GM23338 (cell line): ENCODE measurements at regions not wholly inside any gene's neighbourhood (a gene's known extent, or its start where the extent isn't known, plus 50 kb on each side); places are given as distances from the start of the nearest gene placed in this dataset.

Experiments used
- ATAC-seq: fragments of 200-7000 bp; cut with Tn5 transposase; 3 replicates; pipeline ENCODE4 v1.9.1; 2020
- DNase-seq: peaks from one replicate; pipeline ENCODE4 v3.0.0-alpha.2; 2015; ENCODE audit warnings: low spot score
- H2AFZ ChIP-seq: fragments of 200-600 bp; sonication (generic); 2 replicates; pipeline ENCODE4 v1.8.0; 2016; ENCODE audit warnings: antibody characterized with exemption, mild to moderate bottlenecking, moderate library complexity
- H3F3A ChIP-seq: fragments of 200-600 bp; sonication (generic); replicated peaks from 2 replicates; pipeline ENCODE4 v1.8.0; 2017; ENCODE audit warnings: antibody characterized with exemption, mixed run types, low read depth
- H3K27ac ChIP-seq: fragments of 200-600 bp; sonication (generic); 2 replicates; pipeline ENCODE4 v1.6.1; 2016; ENCODE audit warnings: low read depth
- H3K27me3 ChIP-seq: fragments of 200-600 bp; sonication (generic); 2 replicates; pipeline ENCODE4 v1.8.0; 2016; ENCODE audit warnings: mild to moderate bottlenecking, mixed run types, moderate library complexity; ENCODE audit not compliant: insufficient read depth
- H3K36me3 ChIP-seq: fragments of 200-600 bp; sonication (generic); 2 replicates; pipeline ENCODE4 v1.8.0; 2016; ENCODE audit warnings: mild to moderate bottlenecking; ENCODE audit not compliant: insufficient read depth
- H3K4me1 ChIP-seq: fragments of 200-600 bp; sonication (generic); 2 replicates; pipeline ENCODE4 v1.8.0; 2016; ENCODE audit warnings: mild to moderate bottlenecking, moderate library complexity; ENCODE audit not compliant: insufficient read depth
- H3K4me2 ChIP-seq: fragments of 200-600 bp; sonication (generic); 2 replicates; pipeline ENCODE4 v1.7.1; 2017; ENCODE audit warnings: mixed run types
- H3K4me3 ChIP-seq: fragments of 200-600 bp; sonication (generic); 2 replicates; pipeline ENCODE4 v1.6.1; 2016; ENCODE audit warnings: mixed run types
- H3K79me2 ChIP-seq: fragments of 200-600 bp; sonication (generic); replicated peaks from 2 replicates; pipeline ENCODE4 v1.8.0; 2017; ENCODE audit warnings: mild to moderate bottlenecking; ENCODE audit not compliant: insufficient read depth
- H3K9me2 ChIP-seq: fragments of 200-600 bp; sonication (generic); 2 replicates; pipeline ENCODE4 v1.8.0; 2017; ENCODE audit not compliant: insufficient read depth
- H4K20me1 ChIP-seq: fragments of 200-600 bp; sonication (generic); replicated peaks from 2 replicates; pipeline ENCODE4 v1.8.0; 2017; ENCODE audit warnings: mild to moderate bottlenecking; ENCODE audit not compliant: insufficient read depth
- H3K27ac Mint-ChIP-seq: 2 replicates; pipeline ENCODE4 v1.8.0; 2020; ENCODE audit warnings: inconsistent platforms, mild to moderate bottlenecking, moderate library complexity, mixed read lengths
- H3K27me3 Mint-ChIP-seq: 3 replicates; pipeline ENCODE4 v1.8.0; 2022; ENCODE audit warnings: low read depth, mild to moderate bottlenecking, moderate library complexity, mixed read lengths, inconsistent platforms; ENCODE audit not compliant: insufficient read depth, poor library complexity
- H3K36me3 Mint-ChIP-seq: 3 replicates; pipeline ENCODE4 v1.8.0; 2021; ENCODE audit warnings: low read depth, mild to moderate bottlenecking, inconsistent platforms, moderate library complexity, mixed read lengths
- H3K4me1 Mint-ChIP-seq: 3 replicates; pipeline ENCODE4 v1.8.0; 2020; ENCODE audit warnings: mild to moderate bottlenecking, inconsistent platforms, mixed read lengths
- H3K4me3 Mint-ChIP-seq: 3 replicates; pipeline ENCODE4 v1.8.0; 2021; ENCODE audit warnings: moderate library complexity, mild to moderate bottlenecking, inconsistent platforms, mixed read lengths
- H3K9me3 Mint-ChIP-seq: 3 replicates; pipeline ENCODE4 v1.8.0; 2020; ENCODE audit warnings: moderate library complexity, mild to moderate bottlenecking, inconsistent platforms, mixed read lengths
- CTCF ChIP-seq, 2 experiments: fragments of 200-600 bp in 1 of 2; sonication (generic) in 1 of 2; conservative IDR thresholded peaks; 2 replicates each; pipeline versions ENCODE4 v1.5.1 to v1.6.1; 2016 to 2017; ENCODE audit warnings: antibody characterized with exemption in 2 of 2, low read depth in 2 of 2, mild to moderate bottlenecking in 2 of 2, moderate library complexity in 1 of 2
- EZH2 ChIP-seq: fragments of 200-600 bp; sonication (generic); IDR thresholded peaks from one replicate; pipeline ENCODE4 v1.8.0; 2017; ENCODE audit warnings: antibody characterized with exemption, mild to moderate bottlenecking, low read depth; ENCODE audit not compliant: unreplicated experiment
- REST ChIP-seq: IDR thresholded peaks from one replicate; pipeline ENCODE4 v1.6.1; 2018; ENCODE audit warnings: antibody characterized with exemption; ENCODE audit not compliant: unreplicated experiment
- ZNF331 ChIP-seq: fragments of 250-450 bp; sonication (Bioruptor Pico); IDR thresholded peaks from 2 replicates; pipeline ENCODE4 v1.5.0; 2020; ENCODE audit warnings: low read depth, mild to moderate bottlenecking, moderate library complexity
- ZNF462 ChIP-seq: fragments of 250-450 bp; sonication (Bioruptor Pico); IDR thresholded peaks from 2 replicates; pipeline ENCODE4 v1.5.0; 2020; ENCODE audit warnings: mild to moderate bottlenecking, moderate library complexity

- peaks cover 6% of the 10 kb centered on the region for H3K27me3 Mint-ChIP-seq
- DNase-seq (no peak), ATAC-seq (no peak)
- H3K4me2 ChIP-seq: no peak overlapping the region
- no peaks in the 10 kb centered on the region for H3K36me3 ChIP-seq
- H3K4me3 ChIP-seq: no peak overlapping the region
- H3K4me3 Mint-ChIP-seq: no peak overlapping the region
- H3K9me3 Mint-ChIP-seq: peaks cover 14% of the 10 kb centered on the region
- H3K27me3 ChIP-seq: no peaks in the 10 kb centered on the region
- no peaks in the 10 kb centered on the region for H4K20me1 ChIP-seq
- peaks cover 8% of the 10 kb centered on the region; the same call in 2 of the 3 replicates for H3K36me3 Mint-ChIP-seq
- no peak overlapping the region for H3K27ac Mint-ChIP-seq
- TF ChIP-seq CTCF (conservative IDR thresholded peaks at IDR 0.05; ENCODE audit: low read depth in 2 of 2): no peak
- no peak for TF ChIP-seq REST
- no peak for TF ChIP-seq ZNF331 (CRISPR knock-in tag)
- TF ChIP-seq EZH2: no peak
- no peak for TF ChIP-seq ZNF462 (CRISPR knock-in tag)
- H3K4me1 Mint-ChIP-seq: no peaks in the 10 kb centered on the region
- H3K4me1 ChIP-seq: no peaks in the 10 kb centered on the region
- H3K9me2 ChIP-seq: peaks cover 11% of the 10 kb centered on the region; the same call in 1 of the 2 replicates
- H3F3A ChIP-seq: no peaks in the 10 kb centered on the region
- H2AFZ ChIP-seq: no peak overlapping the region
- no peaks in the 10 kb centered on the region for H3K79me2 ChIP-seq
- no peak overlapping the region for H3K27ac ChIP-seq
These were observed 1495.1 kb downstream of the C4orf33 start for GRCh38 chr4:130591091-130591490.
